ENCODE measurements at regions not wholly inside any gene's neighbourhood (a gene's known extent, or its start where the extent isn't known, plus 50 kb on each side); places are given as distances from the start of the nearest gene placed in this dataset.
"Not testable (repeated sequence)": the region's sequence is repeated elsewhere in the genome, so short reads cannot be mapped to it uniquely, and the experiment has no call there.

GRCh38 chr4:11120435-11120834, 308.3 kb downstream of the HS3ST1 start:
- DNase-seq (ENCODE audit: low read depth) = no peak

DNA sequence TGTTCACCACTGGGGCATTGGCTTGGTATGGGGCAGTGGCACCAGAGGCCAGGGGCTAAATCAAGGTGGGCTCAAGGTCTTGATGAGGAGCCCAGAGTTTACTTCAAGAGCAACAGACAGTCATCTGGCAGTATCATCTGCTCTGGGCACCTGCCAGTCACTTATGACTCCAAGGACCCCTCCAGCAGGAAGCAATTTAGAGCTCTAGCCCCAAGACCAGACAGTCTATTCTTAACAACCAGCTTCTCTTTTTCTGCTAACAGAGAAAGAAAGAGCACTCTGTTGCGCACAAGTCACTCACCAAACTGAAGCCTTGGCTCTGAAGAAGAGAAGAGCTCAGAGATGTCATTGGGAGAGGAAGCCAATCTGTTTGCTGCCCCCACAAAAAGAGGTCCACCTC, 309.2 kb downstream of the HS3ST1 start:
- DNase-seq (ENCODE audit: low read depth) = no peak

DNA sequence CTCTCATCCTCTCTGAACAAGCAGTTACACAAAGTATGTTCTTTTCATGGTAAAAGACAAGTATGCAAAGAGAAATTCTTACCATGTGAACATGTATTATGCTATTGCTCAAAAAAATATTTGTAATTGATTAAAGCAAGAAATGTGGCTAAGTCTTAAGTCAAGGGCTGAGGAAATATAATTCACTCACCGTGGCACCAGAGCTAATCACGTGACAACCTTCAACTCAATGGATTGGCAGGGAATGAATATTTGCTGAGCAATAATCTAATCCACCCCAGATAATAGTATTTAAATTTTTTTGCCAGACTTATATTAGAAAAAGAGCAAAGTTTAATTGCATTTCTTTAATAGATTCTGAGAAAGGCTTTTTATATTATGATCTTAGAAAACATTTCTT, 310.2 kb downstream of the HS3ST1 start:
- DNase-seq (ENCODE audit: low read depth) = no peak

DNA sequence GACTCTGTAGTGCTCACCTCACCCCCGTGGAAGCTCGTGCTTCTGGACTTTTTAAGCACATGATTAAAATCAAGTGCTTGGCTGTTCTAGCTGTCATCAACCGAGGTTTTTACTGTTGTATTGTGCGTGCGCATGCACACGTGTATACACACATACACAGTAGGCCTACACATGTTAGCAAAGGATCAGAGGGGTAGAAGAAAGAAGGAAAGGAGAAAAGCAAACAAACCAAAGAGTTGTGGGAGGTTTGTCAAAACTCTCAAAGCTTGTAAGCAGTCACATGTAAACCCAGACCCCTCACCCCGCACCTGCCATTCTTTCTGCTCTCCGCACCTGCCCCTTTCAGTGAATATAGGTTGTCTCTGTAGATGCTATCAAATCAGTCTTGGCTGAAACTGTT, 311.8 kb downstream of the HS3ST1 start:
- DNase-seq (ENCODE audit: low read depth) = no peak

DNA sequence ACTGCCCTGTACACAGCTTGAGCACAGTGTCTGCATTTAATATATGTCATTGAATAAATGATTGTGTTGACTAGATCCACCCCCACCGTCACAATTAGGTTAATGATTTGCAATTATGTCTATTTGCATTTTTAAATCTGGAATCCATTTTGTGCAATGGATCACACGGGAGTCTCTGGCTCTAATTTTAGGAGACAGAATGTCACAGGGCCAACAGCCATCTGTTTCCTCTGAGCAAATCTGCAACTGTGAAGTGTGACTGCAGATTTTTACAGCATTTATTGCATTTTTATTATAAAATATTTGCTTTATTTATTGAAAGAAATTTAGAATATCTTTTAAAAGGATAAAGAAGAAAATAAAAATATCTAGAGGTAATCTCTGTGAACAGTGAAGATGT, 316.8 kb downstream of the HS3ST1 start:
- DNase-seq (ENCODE audit: low read depth) = no peak

DNA sequence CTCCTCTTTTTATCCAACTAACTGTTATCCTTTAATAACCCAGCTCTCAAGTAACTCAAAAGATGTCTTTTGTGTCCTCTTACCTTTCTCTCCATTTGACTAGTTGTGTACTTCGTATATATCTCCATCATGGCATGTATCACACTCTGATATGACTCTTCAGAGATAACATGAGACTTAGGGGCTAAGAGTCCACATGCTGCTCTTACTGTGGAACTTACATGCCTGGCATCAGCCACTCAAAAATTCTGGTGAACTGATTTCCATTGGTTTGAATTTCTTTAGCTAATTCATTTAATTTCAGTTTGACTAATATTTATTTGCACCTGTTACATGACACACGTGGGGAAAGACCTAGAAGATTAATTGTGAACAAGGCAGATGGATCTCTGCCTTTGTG, 317.3 kb downstream of the HS3ST1 start:
- no peak for DNase-seq (ENCODE audit: low read depth)

- no peak for DNase-seq (ENCODE audit: low read depth)
These were observed 321.9 kb downstream of the HS3ST1 start for GRCh38 chr4:11106759-11107158.

- no peak for DNase-seq (ENCODE audit: low read depth)
These were observed 322.5 kb downstream of the HS3ST1 start for GRCh38 chr4:11106190-11106589.

GRCh38 chr4:11105715-11106114, 323.0 kb downstream of the HS3ST1 start:
- DNase-seq (ENCODE audit: low read depth) = no peak

DNA sequence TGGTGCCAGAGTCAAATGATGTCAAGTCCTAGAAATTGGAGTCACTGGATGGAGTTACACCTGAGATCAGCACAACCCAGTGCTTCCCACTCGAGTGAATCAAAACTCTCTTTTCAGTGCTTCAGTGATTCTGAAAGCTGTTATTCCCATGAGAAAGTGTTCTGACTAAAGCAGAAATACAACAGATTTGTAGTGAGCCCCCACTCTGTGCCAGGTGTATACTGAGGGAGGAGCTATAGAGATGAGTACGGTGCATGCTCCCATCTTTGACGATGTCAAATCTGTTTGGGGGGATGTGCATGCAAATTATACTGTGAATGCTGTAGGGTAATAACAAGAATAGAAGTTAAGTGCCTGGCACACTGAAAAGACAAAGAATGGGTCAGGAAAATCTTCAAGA, 330.2 kb downstream of the HS3ST1 start:
- DNase-seq (ENCODE audit: low read depth) = no peak

DNA sequence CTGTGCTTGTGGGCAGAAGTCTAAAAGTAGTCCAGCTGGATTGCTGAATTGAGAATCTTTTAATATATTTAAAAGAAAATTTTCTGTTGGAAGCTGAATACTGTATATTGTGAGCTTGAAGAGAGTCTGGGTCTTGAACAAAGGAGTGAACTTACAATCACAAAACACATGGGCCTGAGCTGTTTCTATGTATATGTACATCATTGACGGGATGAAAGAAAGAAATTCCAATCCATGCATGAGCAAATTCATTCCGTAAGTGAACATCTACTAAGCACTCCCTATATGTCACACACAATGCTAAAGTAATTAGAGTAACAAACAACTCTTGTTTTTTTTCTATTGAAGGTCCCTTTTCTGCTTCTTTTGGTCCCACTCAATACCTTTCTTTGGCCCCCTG, 331.0 kb downstream of the HS3ST1 start:
- no peak for DNase-seq (ENCODE audit: low read depth)

GRCh38 chr4:11081006-11081405, 347.7 kb downstream of the HS3ST1 start:
- no peak for DNase-seq (ENCODE audit: low read depth)

DNA sequence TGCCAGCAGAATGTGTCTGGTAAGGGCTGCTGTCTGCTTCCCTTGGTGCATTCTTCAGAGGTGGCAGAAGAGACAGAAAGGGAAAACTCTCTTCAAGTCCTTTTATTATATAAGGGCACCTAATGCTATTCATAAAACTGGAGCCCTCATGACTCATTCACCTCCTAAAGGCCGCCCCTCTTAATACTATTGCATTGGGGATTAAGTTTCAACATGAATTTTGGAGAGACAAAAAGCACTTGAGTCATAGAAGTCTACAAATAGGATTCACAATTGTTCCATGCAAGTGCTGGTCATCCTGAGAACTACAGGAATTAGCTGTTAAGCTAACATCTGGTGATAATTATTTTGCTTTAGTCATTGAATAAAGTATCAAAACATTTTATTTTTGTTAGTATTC, 349.5 kb downstream of the HS3ST1 start:
- no peak for DNase-seq (ENCODE audit: low read depth)

DNA sequence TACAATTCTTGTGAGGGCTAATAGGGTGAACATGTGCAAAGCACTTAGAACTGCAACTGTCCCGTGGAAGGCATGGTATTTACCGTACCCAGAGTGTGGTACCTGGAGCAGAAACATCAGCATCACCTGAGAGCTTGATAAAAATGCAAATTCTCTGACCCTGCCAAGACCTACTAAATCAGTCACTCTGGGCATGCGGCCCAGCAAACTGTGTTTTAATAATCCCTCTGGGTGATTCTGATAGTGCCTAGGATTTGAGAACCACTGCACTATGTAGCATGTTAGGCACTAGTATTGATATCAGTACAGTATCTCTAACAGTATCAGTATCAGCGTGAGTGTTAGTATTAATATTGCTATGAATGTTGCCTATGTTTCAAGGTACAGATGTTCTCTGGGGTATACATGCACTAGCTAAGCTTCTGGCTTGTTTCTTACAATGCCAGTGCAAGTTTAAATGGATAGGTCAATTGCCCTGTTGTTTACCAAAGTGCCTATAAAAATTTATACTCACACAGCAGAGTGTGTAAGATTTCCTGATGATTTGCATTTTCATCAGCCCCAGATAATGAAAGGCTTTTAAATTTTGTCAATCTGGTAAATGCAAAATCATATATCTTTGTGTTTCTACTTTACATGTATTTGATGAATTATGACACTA, 354.0 kb downstream of the HS3ST1 start:
- no peak for DNase-seq (ENCODE audit: low read depth)

DNA sequence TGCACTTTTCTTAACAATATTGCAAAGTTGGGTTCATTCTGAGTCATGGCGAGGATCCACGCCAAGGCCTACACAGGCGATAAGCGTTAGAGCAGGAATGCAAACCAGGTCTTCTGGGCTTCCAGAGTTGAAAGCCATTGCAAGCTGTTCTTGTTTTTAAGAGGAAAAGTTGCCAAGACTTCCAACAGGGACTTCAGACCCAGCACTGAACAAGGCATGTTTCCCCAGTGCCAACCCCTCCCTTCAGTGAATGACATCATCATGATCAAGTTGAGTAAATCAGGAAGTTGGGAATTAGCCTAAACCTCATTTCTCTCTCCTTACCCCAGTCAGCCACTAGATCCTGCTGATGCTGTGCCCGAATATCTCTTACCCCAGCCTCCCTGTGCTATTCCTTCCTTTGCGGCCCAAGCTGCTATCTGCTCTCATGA, 355.1 kb downstream of the HS3ST1 start:
- no peak for DNase-seq (ENCODE audit: low read depth)

- DNase-seq (ENCODE audit: low read depth) = no peak
These were observed 355.7 kb downstream of the HS3ST1 start for GRCh38 chr4:11072999-11073398.

DNA sequence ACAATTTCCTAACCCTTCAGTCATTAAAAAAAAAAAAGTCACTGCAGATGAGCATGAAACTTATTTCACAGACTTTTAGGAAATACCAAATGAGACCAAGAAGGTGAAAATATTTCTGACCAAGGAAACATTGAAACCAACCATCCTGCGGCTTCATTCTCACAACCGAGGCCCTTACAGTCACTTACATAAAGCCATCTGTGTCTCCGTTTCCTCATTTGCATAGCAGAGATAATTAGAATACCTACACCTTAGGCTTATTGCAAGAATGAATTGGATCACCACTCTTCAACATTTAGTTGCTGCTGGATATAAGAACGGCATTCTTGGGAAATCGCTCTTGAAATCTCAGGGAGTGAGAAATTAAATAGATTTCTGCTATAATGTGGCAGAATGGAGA, 356.2 kb downstream of the HS3ST1 start:
- DNase-seq (ENCODE audit: low read depth) = no peak

DNA sequence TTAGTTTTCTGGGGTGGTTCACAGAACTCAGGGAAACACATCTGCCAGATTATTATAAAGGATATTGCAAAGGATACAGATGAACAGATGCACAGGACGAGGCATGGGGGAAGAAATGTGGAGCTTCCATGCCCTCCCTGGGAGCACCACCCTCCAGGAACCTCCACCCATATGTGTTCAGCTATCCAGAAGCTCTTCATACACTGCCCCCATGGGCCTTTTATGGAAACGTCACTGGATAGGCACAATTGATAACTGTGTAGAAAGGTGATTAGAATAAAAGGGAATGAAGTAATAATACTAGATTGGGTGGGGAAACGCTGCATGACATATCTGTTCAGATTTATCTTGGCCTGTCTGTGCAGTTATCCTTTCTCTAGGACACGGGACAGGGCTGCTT, 357.9 kb downstream of the HS3ST1 start:
- no peak for DNase-seq (ENCODE audit: low read depth)

- DNase-seq (ENCODE audit: low read depth) = no peak
These were observed 359.0 kb downstream of the HS3ST1 start for GRCh38 chr4:11069581-11070211.

- no peak for DNase-seq (ENCODE audit: low read depth)
These were observed 359.6 kb downstream of the HS3ST1 start for GRCh38 chr4:11069083-11069482.

GRCh38 chr4:11066584-11066983, 362.1 kb downstream of the HS3ST1 start:
- DNase-seq (ENCODE audit: low read depth) = not testable (repeated sequence)

DNA sequence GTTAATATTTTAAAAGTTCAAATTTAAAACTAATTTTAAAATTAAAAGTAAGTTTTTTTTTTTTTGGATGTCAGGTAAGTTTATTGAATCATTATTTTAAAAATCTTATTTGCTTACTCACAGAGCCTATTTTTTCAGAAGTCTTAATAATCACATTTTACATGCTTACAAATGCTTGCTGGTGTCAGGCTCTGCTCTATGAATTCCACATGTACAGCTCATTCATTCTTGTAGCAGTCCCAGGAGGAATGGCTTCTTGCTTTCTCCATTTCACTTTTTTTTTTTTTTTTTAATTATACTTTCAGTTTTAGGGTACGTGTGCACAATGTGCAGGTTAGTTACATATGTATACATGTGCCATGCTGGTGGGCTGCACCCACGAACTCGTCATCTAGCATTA, 368.1 kb downstream of the HS3ST1 start:
- DNase-seq (ENCODE audit: low read depth) = not testable (repeated sequence)

- DNase-seq (ENCODE audit: low read depth) = not testable (repeated sequence)
These were observed 370.4 kb upstream of the CLNK start for GRCh38 chr4:11054937-11055336.

DNA sequence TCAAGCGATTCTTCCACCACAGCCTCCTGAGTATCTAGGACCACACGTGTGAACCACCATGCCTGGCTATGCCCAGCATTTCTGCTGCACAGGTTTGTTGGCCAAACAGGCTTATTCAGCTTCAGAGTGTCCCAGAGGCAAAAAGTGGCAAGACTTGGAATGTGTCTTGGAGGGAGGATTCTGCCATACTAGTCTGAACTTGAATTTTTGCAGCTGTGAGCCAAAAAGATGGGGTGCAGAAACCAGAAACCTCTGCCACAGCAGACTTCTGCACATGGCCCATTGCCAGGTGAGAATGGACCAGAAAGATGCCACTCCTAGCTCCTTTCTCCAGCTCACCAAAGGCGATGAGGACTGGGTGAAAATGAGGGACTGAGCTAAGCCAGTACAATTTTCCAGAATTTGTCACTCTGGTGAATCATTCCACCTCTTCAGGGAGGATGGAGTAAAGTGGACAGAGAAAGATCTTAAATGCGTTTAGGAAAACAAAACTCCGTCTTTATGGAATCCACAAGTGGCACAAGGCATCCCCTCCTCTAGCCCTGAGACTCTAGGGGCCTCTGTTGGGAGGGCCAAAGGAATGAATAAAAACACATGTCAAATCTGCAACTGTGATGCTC, 369.1 kb upstream of the CLNK start:
- no peak for DNase-seq (ENCODE audit: low read depth)
